Right cardiac atrium (tissue), 5 donors: ENCODE measurements at regions not wholly inside any gene's neighbourhood (a gene's known extent, or its start where the extent isn't known, plus 50 kb on each side); places are given as distances from the start of the nearest gene placed in this dataset.

Experiments used
- ATAC-seq, 2 donors: fragments of 200-7000 bp; cut with Tn5 transposase; one replicate each; pipeline versions ENCODE4 v1.8.0 to v1.9.1; 2020; ENCODE audit warnings: moderate library complexity in 2 of 2, mild to moderate bottlenecking in 1 of 2
- DNase-seq, 3 donors: peaks; one replicate each; pipeline ENCODE4 v3.0.0-alpha.2; 2020
- H3K27ac ChIP-seq: one replicate; pipeline ENCODE4 v1.5.1; 2013; ENCODE audit warnings: mild to moderate bottlenecking, low read length, control low read depth, moderate library complexity
- H3K27me3 ChIP-seq: one replicate; pipeline ENCODE4 v1.6.1; 2013; ENCODE audit not compliant: control insufficient read depth, insufficient read depth
- H3K4me1 ChIP-seq: one replicate; pipeline ENCODE4 v1.6.1; 2013; ENCODE audit warnings: low read length; ENCODE audit not compliant: control insufficient read depth, insufficient read depth
- H3K4me3 ChIP-seq: one replicate; pipeline ENCODE4 v1.5.1; 2013; ENCODE audit warnings: low read length, control low read depth
- H3K9me3 ChIP-seq: one replicate; pipeline ENCODE4 v1.6.1; 2013; ENCODE audit warnings: low read length; ENCODE audit not compliant: control insufficient read depth
- WGBS: extraction: QIAGEN DNeasy Blood & Tissue Kit; methylation state at CpG from one replicate; pipeline ENCODE4 v1.1.7; 2013; 5-methylcytosine and 5-hydroxymethylcytosine counted together
- intact Hi-C, 4 donors: fragments of 100-400 bp; cut with DNase I; formaldehyde crosslinking; loops; one replicate each; pipeline versions ENCODE4 v1.11.0 to v1.14.0; 2022 to 2023
- donor health status: healthy with polysubstance abuse.
- donor health status: DM: no; HTN: yes; CAD: no.
- donor health status: DM: no; HTN: no; CAD: no.
- donor health status: DM: no; HTN: yes; CAD: no; lungs with severe emphysema.
- donor health status: DM: yes; HTN: yes; CAD: no.

DNA sequence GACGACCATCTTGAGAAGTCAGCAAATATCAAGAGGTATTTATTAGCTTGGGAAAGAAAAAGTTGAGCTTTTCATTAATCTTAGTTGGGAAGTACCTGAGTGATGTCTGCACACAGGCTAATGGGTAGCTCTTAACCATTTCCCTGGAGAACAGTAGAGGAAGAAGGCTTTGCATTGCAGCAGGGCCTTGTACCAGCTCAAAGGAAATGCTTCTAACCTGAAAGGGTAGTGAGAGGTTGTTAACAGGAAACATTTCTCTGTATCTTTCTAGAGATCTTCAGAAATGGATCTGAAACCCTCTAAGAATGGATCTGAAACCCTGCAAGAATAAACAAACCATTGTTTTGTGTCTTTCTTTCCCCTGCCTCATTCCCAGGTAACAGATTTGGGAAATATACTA is 393.3 kb downstream of the PLK2 start:
- DNase-seq: no peak
- intact Hi-C loops: loop anchor here in 1 of 4 donors (5.0 kb wide), 1 partner anchor 719 kb away; no protein-coding TSS in a partner anchor
- ATAC-seq: no peak
- WGBS: 96% methylated on average over 1 of the region's 1 CpG
- H3K9me3 ChIP-seq: no peaks in the 10 kb centered on the region
- no peaks in the 10 kb centered on the region for H3K27me3 ChIP-seq
- no peak overlapping the region for H3K27ac ChIP-seq
- no peak overlapping the region for H3K4me3 ChIP-seq
- peaks cover 2% of the 10 kb centered on the region for H3K4me1 ChIP-seq

DNA sequence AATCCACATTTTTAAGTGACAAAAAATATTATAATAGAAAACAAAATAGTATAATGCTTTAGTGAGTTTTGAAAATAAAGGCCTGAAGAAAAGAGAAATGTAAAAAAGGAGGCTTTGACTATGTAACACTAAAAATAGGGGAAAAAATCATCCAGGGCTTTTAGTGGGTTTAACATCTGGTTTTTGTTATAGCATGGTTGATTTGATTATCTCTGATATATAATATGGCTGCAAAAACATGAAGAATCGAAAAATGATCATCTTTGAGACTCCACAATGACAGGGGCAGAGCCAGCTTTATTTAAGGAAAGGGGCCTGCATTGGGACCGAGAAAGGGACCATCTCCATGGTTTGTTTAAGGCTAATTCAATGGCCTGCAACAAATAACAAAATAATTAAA is 393.8 kb downstream of the PLK2 start:
- peaks cover 2% of the 10 kb centered on the region for H3K4me1 ChIP-seq
- ATAC-seq (no peak), DNase-seq (no peak)
- H3K27me3 ChIP-seq: no peaks in the 10 kb centered on the region
- no peak overlapping the region for H3K27ac ChIP-seq
- intact Hi-C loops: loop anchor here in 1 of 4 donors (5.0 kb wide), 1 partner anchor 719 kb away; no protein-coding TSS in a partner anchor
- WGBS: 89% methylated on average over 2 of the region's 2 CpGs
- no peaks in the 10 kb centered on the region for H3K9me3 ChIP-seq
- no peak overlapping the region for H3K4me3 ChIP-seq

GRCh38 chr5:58064801-58065200 is 395.1 kb downstream of the PLK2 start:
- WGBS: 93% methylated on average over 2 of the region's 2 CpGs
- ATAC-seq (no peak), DNase-seq (no peak)
- Histone ChIP-seq H3K9me3 (no peaks in the 10 kb centered on the region), H3K4me3 (no peak overlapping the region), H3K27ac (no peak overlapping the region), H3K4me1 (peaks cover 2% of the 10 kb centered on the region), H3K27me3 (no peaks in the 10 kb centered on the region)
- intact Hi-C loops: loop anchor here in 1 of 4 donors (5.0 kb wide), 1 partner anchor 718 kb away; no protein-coding TSS in a partner anchor

- H3K4me1 ChIP-seq: peaks cover 2% of the 10 kb centered on the region
- ATAC-seq (peak; percentile 13 to 41), DNase-seq (no peak)
- no peaks in the 10 kb centered on the region for H3K9me3 ChIP-seq
- intact Hi-C loops: no loop called here
- H3K27ac ChIP-seq: no peak overlapping the region
- no peaks in the 10 kb centered on the region for H3K27me3 ChIP-seq
- H3K4me3 ChIP-seq: no peak overlapping the region
- WGBS: 34% methylated on average over 3 of the region's 3 CpGs
Measured at GRCh38 chr5:58060996-58061395, 398.9 kb downstream of the PLK2 start.

DNA sequence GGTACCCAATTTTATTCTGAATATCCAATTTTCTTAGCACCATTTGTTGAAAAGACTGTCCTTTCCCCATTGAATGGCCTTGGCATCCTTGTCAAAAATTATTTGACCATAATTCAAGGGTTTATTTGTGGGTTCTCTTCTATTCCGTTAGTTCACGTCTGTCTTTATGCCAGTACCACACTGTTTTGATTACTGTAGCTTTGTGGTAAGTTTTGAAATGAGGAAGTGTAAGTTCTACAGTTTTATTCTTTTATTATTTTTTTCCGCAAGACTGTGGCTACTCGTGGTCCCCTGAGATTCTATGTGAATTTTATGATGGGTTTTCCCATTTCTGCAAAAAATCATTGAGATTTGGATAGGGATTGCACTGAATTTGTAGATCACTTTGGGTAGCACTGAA is 402.6 kb downstream of the PLK2 start:
- Histone ChIP-seq H3K27ac (no peak overlapping the region), H3K4me1 (peaks cover 2% of the 10 kb centered on the region), H3K27me3 (no peaks in the 10 kb centered on the region), H3K9me3 (no peaks in the 10 kb centered on the region), H3K4me3 (no peak overlapping the region)
- WGBS: 97% methylated on average over 4 of the region's 4 CpGs
- intact Hi-C loops: no loop called here
- ATAC-seq (no peak), DNase-seq (no peak)

DNA sequence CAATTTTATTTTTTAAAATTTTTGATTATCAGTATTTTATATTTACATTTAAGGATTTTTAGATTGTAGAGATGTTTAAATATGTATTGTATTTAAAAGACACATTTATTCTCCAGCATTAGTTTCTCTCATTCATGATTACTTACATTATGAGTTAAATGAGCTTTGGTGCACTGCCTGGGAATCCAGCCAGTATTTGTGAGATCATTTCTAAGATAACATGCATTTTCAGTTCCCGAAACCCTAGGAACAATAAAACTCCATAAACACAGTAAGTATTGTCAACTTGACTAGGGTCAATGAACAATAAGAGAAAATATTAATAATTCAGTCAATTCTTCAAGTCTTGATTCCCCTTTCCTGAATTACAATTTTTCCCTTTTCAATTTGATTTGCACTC is 403.3 kb downstream of the PLK2 start:
- no peaks in the 10 kb centered on the region for H3K27me3 ChIP-seq
- no peak for DNase-seq
- H3K27ac ChIP-seq: no peak overlapping the region
- intact Hi-C loops: no loop called here
- no peak overlapping the region for H3K4me3 ChIP-seq
- ATAC-seq: no peak
- H3K9me3 ChIP-seq: no peaks in the 10 kb centered on the region
- no peaks in the 10 kb centered on the region for H3K4me1 ChIP-seq
- WGBS: 49% methylated on average over 1 of the region's 1 CpG

DNA sequence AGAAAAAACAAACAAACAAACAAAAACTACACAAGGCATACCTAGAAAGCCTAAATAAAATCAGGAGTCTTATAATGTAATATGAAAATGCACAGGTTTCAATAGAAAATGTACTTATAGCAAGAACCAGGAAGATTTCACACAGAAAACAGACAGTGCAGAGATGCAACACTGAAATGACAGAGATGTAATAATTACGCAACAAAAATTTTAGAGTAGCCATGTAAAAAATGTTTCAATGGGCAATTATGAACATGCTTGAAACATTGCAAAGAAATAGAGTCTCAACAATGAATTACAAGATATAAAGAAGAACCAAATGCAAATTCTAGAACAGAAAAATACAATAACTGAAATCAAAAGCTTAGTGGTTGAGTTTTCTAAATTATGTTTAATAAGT is 405.9 kb downstream of the PLK2 start:
- DNase-seq: no peak
- intact Hi-C loops: no loop called here
- Histone ChIP-seq H3K4me3 (no peak overlapping the region), H3K27me3 (no peaks in the 10 kb centered on the region), H3K9me3 (no peaks in the 10 kb centered on the region), H3K4me1 (no peaks in the 10 kb centered on the region), H3K27ac (no peak overlapping the region)
- ATAC-seq: no peak
- WGBS: 95% methylated on average over 1 of the region's 1 CpG

DNA sequence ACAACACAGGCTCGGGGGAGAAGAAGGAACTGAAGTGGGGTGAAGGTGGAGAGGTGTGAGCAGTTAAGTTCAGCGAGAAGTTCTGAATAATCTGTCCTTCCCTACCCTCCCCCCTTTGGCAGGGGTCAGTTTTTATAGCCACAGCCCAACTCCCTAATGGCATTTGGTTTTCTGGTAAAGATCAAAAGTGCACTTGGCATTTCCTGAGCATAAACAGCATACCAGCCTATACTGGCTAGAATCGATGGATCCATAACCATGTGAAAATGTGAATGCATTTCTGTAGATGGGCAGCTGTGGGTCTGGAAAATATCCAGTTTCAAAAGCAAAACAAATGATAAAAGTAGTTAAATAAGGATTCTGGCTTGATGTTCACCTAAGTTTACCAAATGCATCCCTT is 410.9 kb downstream of the PLK2 start:
- Histone ChIP-seq H3K4me3 (no peak overlapping the region), H3K27ac (no peak overlapping the region), H3K9me3 (no peaks in the 10 kb centered on the region), H3K4me1 (no peaks in the 10 kb centered on the region), H3K27me3 (no peaks in the 10 kb centered on the region)
- WGBS: 81% methylated on average over 3 of the region's 3 CpGs
- ATAC-seq (no peak), DNase-seq (no peak)
- intact Hi-C loops: no loop called here

DNA sequence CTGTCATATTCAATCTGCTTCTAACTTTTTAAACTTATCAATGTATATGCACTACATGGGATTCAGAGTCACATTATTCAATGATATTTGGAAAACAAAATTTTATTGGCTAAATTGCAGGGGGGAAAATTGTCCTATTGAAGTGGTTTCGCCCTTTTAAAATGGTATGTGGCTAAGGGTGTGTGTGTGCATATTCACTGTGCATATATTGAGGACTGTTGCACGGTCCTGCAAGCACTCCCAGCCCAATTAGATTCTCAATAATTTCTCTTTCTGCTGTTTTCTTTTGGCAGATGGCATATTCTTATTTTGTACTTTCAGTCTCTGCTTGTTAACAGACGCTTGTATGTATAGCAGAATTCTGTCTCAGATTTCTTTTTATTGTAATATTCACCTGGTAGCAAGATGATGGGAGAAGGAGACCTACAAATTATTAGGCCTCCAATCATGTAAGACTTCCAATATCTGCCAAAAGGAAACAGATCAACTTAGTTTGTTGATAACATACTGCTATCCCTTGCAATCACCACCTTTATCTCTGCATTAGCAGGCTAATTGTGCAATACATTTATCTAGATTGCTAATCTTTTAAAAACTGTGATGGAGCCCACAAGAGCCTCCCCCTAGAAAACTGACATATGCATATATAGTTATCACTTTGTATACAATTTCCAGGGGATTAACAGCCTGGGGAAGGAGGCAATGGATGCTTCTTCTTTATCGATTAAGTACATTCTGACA is 411.5 kb downstream of the PLK2 start:
- no peaks in the 10 kb centered on the region for H3K4me1 ChIP-seq
- WGBS: 91% methylated on average over 4 of the region's 4 CpGs
- H3K9me3 ChIP-seq: no peaks in the 10 kb centered on the region
- DNase-seq (no peak), ATAC-seq (no peak)
- no peaks in the 10 kb centered on the region for H3K27me3 ChIP-seq
- intact Hi-C loops: no loop called here
- H3K4me3 ChIP-seq: no peak overlapping the region
- H3K27ac ChIP-seq: no peak overlapping the region

DNA sequence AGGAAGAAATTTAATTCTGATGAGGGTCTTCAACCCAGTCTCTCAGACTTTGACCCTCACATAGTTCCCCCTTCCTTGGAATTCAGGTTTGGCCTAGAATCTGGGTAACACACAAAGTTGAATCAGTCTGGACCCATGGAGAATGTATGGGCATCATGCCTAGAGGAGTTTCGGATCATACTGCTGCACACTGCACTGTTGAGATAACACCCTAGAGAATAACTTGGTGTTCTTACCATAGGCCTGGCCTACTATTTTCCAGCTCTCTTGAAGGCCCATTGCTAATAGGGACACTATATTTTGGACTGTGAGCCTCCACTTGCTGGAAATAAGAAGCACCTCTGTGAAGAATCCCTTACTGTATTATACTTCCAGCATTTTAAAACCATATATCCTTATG is 413.5 kb downstream of the PLK2 start:
- peak in 1 of 2 donors; percentile 61 for ATAC-seq
- 50% methylated on average over 1 of the region's 1 CpG for WGBS
- H3K4me3 ChIP-seq: no peak overlapping the region
- intact Hi-C loops: no loop called here
- no peaks in the 10 kb centered on the region for H3K27me3 ChIP-seq
- no peaks in the 10 kb centered on the region for H3K4me1 ChIP-seq
- no peaks in the 10 kb centered on the region for H3K9me3 ChIP-seq
- H3K27ac ChIP-seq: no peak overlapping the region
- no peak for DNase-seq

GRCh38 chr5:58044166-58044565 is 415.7 kb downstream of the PLK2 start:
- no peak for DNase-seq
- Histone ChIP-seq H3K9me3 (no peaks in the 10 kb centered on the region), H3K4me3 (no peak overlapping the region), H3K27me3 (no peaks in the 10 kb centered on the region), H3K4me1 (no peaks in the 10 kb centered on the region), H3K27ac (no peak overlapping the region)
- intact Hi-C loops: no loop called here
- WGBS: 86% methylated on average over 6 of the region's 6 CpGs
- ATAC-seq: no peak
